ENCODE measurements at regions not wholly inside any gene's neighbourhood (a gene's known extent, or its start where the extent isn't known, plus 50 kb on each side); places are given as distances from the start of the nearest gene placed in this dataset.
"Not testable (repeated sequence)": the region's sequence is repeated elsewhere in the genome, so short reads cannot be mapped to it uniquely, and the experiment has no call there.

DNA sequence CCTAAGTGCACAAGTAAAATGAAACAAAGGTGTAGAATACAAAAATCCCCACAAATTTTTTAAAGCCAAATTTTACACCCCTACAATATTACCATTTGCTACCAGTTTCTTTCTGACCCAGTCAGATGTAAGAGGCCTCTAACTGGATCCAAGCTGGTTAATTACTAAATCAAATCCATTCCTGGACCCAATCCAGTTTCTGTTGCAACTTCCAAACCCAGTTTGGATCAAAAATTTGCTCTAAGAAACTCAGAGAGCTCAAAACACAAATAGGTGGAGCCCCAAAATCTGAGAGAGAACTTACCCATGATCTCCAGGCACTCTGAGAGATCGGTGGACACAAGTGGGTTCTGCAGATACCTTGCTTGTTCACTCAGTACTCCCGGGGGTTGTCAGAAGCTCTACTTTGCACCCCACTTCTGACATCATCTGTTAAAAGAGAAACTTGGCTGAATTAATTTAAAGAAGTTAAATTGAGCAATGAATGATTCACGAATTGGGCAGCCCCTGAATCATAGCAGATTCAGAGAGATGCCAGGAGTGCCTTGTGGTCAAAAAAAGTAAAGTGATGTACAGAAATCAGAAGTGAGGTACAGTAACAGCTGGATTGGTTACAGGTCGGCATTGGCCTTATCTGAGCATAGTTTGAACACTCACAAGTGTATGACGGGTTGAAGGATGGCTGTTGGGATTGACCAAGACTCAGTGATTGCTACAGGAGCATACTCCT is 448.0 kb downstream of the KCNT2 start:
- no peak for DNase-seq

DNA sequence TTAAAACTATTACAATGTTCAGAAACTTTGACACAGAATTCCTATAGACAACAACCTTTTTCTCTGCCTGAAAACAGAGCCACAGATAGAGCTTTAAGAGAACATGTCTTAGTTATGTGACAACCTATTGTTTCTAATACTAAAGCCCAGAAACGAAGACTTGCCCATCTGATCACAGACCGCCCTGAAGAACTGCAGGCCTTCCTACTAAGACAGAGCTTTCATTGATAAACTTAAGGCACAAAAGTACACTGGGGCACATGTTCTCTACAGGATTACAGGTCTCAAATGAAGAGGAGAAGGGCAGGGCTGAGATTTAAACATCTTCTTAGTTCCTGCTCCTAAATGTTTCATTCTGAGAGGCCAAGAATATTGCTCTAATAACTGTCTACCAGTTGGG is 452.7 kb downstream of the KCNT2 start:
- no peak for DNase-seq

DNA sequence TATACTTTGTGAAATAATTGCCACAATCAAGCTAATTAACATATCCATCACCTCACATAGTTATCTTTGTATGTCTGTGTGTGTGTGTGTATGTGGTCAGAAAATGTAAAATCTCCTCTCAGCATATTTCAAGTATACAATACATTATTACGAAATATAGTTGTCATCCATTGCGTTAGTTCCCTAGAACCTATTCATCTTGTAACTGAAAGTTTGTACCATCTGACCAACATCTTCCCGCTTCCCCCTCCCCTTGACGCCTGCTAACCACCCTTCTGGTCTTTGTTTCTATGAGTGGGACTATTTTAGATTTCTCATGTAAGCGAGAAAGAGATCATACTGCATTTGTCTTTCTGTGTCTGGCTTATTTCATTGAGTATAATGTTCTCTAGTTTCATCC is 455.3 kb downstream of the KCNT2 start:
- DNase-seq = no peak

DNA sequence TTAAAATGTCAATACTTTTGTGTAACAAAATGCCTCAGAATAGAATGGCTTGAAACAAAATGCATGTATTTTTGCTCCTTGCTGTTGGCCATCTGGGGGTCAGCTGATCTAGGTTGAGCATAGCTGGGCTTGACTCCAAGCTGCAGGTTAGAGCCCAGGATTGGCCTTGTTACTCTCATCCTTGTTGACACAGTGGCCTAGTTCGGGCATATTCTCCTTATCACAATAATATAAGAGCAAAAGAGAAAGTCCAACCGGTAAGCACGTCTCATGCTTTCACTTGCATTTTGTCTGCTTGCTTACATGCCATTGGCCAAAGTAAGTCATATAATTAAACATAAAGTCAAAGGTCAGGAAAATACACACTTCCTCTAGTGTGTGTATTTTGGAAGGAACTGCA is 456.2 kb downstream of the KCNT2 start:
- DNase-seq = no peak

DNA sequence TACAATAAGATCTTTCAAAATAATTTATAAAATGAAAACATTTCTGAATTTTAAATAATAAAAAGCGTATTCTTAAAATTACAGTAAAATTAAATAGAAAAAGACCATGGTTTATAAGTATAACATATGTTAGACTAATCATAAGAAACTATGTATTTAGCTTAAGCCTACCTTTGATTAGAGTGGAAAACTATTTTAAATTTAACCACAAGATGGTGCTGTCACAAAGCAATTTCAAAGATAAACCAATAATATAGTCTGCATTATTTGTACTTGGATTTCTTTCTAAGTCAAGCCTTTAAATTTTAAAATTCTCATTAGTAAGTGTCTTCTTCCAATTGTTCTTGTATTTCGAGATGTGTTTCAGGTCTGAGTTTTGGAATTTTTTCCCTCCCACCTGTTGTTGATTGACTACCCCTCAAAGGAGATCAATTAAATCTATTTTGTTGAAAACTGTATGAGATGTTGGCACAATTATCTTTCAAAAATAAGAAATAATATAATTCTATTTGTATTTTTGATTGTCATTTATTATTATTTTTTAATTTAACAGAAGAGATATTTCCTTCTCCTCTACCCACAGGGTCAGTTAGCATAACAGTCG is 459.8 kb downstream of the KCNT2 start:
- DNase-seq = peak; percentile 51

DNA sequence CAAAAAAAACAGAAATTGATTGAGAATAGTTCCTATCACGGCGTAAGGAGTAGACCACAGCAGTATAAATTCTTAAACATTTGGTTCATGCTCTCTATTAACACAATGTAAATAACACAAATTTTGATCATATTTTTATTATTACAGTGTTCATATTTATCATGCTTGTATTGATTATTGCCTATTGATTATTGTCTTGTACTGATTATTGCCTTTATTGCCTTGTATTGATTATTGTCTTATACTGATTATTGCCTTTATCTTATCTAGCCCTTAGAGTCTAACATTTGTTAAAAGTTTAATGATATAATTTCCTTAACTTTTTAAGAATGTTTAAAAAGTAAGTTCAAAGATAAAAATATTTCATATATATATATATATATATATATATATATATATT is 460.7 kb downstream of the KCNT2 start:
- DNase-seq = no peak

DNA sequence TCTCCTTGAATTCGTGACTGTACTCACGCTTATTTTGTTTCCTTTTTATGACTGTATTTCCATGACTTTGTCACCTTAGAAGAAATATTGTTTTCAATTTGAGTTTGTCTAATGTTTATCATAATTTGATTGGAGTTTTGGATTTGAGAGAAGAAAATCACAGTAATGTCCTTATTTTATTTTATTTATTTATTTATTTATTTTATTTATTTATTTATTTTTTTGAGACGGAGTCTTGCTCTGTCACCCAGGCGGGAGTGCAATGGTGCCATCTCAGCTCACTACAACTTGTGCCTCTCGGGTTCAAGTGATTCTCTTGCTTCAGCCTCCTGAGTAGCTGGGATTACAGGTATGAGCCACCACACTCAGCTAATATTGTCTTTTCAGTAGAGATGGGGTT is 463.1 kb downstream of the KCNT2 start:
- DNase-seq = not testable (repeated sequence)

DNA sequence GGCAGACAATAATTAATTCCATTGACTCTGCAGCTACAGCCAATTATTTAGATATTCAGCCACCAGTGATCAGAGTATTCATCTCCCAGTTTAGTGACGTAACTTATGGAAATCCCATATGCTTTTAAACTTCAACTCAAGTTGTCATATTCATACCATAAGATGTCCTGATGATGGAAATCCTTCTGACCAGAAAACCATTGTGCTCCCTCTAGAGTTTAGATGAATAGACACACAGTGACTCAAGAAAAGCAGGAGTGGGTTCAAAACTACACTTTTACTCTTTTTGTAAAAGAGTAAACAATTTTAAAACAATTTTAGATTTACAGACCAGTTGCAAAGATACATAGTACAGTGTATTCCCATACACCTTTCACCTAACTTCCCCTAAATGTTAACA is 463.7 kb downstream of the KCNT2 start:
- DNase-seq = no peak

DNA sequence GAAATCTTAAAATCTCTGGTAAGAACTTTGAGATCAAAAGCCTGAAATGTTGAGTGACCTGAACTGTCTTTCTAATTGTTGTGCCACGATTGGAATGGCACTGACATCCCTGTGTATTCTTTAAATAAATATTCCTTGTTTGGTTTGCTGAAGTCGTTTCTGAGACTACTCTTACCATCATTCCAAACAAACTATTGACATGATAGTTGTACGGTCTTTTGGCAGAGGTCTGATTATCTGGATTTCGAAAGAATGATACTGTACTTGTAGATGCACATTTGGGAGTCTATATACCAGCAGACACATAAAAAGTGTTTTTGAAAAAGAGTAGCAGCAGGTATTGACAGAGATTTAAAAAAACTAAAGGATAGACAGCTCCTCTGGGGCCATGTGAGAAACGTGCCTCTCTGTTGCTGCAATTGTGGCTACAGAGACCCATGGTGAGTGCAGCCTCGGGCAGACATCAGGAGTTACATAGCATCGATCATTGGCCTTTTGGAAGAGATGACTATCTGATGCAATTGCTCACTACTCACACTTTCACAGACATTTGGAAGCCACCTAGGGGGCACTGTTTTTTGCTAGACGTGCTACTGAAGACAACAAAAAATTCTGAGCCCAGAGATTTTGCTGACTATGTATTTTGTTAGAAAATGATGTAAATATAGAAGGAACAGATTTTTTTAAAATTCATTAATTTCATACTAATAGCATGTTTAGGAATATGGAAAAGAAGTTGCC is 464.5 kb downstream of the KCNT2 start:
- DNase-seq = no peak

DNA sequence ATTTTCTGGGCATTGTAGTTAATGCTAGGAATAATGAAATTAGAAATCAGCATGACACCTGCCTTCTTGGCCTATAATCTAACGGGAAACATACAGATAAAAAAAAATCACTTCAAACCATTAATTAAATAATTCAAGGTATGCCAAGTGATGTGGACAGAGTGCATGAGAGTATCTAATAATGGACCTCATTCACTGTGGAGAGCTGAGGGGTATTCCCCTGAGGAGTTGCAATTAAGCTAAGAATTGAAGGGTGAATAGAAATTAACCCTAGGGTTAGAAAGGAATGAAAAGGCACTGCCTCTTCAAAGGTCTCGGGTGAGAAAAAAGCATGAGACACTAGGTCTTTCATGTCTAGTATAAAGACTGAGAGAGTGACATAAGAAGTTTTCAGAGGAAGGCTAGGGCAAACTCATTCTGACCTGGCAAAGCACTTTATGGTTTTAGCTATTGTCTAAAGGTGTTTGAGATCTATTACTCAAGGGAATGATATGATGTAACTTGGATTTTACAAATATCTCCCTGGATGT is 466.1 kb downstream of the KCNT2 start:
- no peak for DNase-seq

DNA sequence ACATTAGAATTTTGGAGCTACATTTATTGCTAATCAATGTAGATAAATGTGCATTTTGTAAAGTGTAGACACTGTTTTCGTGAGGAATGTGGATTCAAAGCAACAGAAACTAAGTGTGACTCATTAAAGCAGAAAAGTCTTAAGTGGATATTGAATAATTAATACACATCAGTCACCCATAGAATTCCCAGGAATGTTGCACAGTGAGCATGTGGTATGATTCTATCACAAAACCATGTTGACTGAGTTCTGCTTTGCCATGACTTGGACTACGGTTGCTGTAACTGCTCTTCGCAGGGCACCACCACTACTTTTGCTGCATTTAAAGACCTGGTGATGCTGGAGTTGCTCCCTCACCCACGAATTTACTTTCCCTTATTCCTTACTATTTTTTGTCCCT is 471.8 kb downstream of the KCNT2 start:
- no peak for DNase-seq

DNA sequence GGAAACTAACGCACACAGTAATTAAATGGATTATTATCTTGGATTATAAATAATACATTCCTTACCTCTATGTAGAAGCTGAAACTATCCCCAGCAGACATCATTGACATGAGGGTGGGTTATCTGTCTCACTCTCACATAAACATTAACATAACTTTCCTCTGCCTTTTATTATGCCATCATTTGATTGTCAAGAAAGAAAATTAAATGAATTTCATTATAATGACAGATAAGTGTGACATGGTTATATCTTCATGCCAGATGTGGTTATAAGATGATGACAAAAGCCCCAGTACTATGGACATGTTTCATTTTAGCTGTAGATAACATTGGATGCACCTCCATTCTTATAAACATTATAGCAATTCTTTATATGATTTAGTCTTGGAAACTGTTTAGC is 476.5 kb downstream of the KCNT2 start:
- no peak for DNase-seq

DNA sequence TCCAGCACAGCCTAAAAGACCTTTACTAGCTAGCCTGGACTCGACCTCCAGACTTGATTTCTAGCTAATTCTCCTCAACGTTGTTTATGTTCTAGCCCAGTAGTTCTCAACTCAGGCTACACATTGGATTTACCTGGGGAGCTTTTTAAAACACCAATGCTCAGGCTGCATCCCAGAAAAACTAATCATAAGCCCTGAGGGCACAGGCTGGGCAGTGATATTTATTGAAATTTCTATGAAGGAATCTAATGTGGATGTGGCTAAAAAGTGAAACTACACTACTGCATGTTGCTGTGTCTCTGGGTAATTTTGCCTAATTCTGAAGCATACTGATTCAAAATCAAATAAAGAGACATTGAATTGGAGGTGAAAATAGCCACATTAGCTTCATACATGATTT is 479.4 kb downstream of the KCNT2 start:
- no peak for DNase-seq

DNA sequence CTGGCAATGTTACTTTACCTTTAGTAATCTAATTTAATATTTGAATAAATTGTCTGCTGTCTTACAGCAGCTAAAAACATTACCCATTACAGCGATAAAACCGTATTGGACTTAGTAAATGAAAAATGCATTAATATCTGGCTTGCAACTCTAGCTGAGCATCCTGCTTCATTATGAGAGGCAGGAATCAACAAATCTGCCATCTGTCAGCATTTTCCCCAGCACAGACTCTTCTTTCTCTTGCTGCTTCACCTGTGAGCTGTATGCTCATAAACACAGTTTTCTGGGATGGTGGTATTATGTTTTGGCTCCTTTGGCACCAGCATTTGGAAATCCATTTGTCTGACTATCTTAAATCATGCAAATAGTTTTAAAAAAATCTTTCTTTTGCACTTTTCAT is 487.1 kb downstream of the KCNT2 start:
- DNase-seq = no peak

DNA sequence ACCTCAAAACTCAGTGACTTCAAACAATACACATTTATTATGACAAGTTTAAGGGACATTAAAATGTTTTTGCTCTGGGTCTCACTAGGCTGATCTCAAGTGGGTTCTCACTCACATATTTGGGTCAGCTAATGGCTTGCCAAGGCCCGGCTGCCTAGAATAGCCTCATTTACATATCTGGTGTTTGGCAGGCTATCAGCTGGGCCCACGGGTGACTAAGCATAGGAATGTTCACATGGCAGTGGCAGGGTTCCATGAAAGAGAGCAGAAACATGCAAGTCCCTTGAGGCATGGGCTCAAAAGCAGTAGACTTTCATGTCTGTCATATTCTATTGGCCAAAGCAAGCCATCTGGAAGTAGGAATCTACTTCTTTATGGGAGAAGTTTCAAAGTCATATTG is 492.6 kb downstream of the KCNT2 start:
- no peak for DNase-seq

DNA sequence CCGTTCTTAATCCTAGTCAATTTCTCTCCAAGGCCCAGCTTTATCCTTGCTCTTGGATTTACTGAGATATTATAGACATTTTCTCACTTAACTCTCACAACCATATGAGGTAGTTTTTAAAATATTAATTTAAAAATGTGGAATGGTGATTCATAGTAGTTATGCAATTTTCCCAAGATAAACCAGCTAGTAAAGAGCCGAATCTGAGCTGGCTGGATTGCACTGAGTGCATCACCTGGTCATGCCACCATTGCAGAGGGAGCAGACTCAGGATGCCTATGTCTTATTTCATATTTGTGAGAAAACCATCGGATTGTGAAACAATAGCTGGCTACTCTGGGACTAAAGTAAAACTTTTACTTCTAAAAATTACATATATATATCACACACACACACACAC is 494.0 kb downstream of the KCNT2 start:
- no peak for DNase-seq

DNA sequence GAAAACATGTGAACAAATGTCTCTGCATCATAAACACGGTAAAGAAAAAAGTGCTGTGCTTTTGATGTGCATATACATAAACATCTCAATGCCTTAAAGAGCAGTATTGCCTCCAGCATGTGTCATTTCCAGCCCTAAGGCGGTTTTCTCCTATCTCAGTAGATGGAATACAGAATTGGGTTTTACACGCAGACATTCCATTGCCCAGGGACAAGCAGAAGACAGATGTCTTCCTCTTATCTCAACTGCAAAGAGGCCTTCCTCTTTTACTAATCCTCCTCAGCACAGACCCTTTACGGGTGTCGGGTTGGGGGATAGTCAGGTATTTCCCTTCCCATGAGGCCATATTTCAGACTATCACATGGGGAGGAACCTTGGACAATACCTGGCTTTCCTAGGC is 499.2 kb downstream of the KCNT2 start:
- DNase-seq = not testable (repeated sequence)

DNA sequence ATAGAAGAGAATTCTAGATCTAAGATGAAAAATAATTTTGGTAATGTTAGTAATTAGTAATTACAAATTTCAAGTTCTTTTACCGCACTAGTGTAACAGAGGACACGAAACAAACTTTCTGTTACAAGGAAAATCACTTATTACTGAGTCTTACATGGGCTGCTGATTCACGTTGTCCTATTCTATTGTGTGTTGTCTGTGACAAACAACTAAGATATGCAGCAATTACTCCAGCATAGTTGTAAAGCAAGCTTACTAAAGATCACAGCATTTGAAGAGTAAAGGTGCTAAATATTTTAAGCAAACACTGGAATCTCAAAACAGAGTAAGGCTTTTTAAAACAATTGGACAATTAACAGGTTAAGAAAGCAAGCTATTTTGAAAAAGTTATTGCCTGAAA is 502.3 kb downstream of the KCNT2 start:
- DNase-seq = no peak

DNA sequence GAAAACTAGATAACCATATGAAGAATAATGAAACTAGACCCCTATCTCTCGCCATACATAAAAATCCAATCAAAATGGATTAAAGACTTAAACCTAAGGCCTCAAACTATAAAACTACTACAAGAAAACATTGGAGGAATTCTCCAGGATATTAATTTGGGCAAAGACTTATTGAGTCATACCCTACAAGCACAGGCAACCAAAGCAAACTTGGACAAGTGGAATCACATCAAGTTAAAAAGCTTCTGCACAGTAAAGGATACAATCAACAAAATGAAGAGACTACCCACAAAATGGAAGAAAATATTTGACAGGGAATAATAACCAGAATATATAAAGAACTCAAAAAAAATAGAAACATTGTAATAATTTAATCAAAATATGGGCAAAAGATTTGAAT is 505.4 kb downstream of the KCNT2 start:
- no peak for DNase-seq

DNA sequence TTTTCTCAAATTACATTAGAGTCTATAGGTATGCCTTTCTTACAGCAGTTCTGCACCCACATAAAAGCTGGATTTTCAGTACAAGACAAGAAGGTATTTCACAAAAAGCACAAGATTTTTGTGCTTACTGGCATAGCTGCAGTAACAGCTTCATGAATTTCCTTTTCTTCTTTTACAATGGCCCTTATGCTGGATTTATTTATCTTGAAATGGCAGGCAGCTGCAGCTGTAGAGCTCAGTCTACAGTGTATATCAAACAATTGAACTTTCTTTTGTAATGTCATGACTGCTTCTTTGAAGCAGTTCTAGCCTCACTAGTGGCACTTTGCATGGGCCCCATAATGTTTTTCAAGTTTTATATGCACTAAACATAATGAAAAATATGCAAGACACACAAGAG is 510.2 kb downstream of the KCNT2 start:
- peak; percentile 22 for DNase-seq

DNA sequence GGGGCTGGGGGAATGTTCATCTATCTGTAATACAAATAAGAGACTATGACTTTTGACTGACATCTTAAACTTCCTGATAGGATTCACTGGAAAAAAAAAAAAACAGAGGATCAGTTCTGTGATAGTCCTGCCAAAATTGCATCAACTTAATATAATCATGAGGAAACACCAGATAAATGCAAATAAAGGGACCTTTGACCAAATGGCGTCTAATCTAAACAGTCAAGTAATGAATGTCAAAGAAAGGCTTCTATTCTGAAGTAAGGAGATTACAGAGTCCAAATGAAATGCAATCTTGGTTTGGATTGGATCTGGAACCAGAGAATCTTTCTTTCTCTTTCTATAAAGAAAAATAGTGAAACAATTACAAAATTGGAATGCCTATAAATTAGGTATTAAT is 513.4 kb downstream of the KCNT2 start:
- no peak for DNase-seq

DNA sequence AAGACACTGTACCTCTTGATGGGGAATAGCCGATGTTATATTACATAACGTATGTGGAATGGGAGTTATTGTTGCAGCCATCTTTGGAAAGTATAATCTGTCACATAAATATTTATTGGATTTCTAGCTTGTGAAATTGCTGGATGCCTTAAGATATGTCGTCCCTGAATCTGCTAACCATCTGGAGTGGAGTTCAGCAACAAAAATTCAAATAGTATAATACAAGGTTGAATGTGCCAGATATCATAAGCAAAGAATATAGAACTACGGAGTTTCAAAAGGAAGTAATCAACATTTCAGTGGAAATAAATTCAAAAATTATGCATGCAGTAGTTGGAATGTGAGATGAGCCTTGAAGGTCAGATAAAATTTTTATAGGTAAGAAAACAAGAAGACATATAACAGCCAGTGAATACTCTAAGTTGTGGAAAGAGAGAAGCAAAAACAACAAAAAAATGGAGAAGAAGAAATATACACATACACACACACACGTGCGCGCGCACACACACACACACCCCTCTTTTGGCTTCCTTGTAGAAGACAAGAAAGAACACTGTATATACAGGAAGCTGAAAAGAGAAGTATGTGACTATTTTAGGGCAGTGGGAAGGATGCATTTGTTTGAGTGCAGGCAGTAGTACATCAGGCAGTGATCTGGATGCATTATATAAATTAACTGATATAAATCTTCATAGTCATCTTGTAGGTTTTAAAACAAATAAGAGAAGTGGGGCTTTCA is 516.7 kb downstream of the KCNT2 start:
- no peak for DNase-seq

DNA sequence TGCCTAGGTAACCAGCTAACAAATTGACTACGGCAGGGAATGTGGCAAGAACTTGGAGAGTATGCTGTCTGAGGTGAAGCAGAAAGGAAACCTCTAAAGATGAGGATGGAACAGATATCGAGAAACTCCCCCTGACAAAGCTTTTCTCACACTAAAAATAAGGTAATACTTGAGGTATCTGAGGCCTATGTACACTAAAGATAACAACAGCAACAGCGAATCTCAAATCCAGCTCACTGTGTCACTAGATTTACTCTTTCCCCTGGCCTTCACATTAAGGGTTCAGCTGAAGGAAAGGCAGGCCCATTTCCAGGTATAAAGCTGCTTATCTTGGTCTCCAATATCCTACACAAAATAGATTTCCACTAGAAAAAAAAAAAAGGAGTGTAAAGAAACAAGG is 518.0 kb downstream of the KCNT2 start:
- no peak for DNase-seq
